ENCODE measurements at regions not wholly inside any gene's neighbourhood (a gene's known extent, or its start where the extent isn't known, plus 50 kb on each side); places are given as distances from the start of the nearest gene placed in this dataset.

DNA sequence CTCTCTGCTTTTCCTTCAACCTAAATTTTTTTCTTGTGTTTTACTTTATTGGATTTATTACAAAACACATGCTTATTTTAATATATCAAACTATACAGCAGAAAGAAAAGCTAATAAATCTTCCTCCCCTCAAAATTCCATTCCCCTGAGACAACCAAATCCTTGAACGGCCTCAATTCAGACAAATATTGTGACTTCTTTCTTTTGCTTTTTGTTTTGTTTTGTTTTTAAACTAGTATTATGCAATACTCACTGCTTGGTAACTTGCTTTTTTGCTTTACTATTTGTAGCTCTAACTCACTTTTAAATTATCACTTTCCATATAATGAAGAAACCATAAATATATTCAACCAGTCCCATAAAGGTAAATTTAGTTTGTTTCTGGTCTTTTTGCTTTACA is 59.4 kb upstream of the CDK1 start:
- TF ChIP-seq TAF1 (IDR thresholded peaks at IDR 0.05; ENCODE audit: low read depth) (no peak), RAD21 (IDR thresholded peaks at IDR 0.05; ENCODE audit: low read depth) (no peak), FOXM1 (IDR thresholded peaks at IDR 0.05; ENCODE audit: borderline replicate concordance, low read depth) (no peak)
